ENCODE measurements at regions not wholly inside any gene's neighbourhood (a gene's known extent, or its start where the extent isn't known, plus 50 kb on each side); places are given as distances from the start of the nearest gene placed in this dataset.

DNA sequence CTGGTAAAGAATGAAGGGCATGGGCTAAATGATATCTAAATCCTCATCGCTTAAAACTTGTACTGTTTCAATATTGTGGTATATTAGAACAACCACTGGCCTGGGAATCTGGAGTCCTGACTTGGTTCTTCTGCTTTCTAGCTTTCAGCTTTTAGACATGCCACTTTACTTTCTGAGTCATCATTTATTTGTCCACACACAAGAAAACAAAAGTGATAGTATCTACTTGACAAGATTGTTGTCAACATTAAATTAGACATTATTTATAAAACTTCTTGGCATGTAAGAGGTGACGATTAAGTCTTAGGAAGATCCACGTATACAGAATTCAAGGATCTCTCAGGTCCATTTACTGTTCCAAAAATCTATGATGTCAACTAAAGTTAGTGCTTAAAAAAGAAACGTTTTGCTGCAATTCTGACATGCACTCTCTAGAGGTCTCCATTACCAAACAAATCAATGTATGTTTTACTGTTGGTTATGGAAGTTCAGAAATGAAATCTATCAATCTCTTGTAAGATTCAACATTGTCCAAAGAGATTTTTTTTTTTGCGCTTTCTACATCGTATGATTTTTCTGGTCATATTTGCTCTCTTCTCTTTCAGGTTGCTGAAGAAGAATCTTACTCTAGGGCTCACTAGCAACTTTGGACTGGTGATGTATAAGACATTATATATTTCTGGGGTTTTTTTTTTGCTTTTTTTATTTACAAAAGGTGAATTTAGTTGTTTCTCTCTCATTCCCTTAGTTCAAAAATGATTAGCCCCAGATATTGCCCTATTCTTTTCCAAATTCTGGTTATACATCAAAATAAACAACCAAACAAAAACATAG is 53.6 kb upstream of the DYNC1I1 start:
- no peak overlapping the region for H3K27ac ChIP-seq
- TF ChIP-seq ZFX (IDR thresholded peaks at IDR 0.05): no peak
- TF ChIP-seq, protein P1, sequence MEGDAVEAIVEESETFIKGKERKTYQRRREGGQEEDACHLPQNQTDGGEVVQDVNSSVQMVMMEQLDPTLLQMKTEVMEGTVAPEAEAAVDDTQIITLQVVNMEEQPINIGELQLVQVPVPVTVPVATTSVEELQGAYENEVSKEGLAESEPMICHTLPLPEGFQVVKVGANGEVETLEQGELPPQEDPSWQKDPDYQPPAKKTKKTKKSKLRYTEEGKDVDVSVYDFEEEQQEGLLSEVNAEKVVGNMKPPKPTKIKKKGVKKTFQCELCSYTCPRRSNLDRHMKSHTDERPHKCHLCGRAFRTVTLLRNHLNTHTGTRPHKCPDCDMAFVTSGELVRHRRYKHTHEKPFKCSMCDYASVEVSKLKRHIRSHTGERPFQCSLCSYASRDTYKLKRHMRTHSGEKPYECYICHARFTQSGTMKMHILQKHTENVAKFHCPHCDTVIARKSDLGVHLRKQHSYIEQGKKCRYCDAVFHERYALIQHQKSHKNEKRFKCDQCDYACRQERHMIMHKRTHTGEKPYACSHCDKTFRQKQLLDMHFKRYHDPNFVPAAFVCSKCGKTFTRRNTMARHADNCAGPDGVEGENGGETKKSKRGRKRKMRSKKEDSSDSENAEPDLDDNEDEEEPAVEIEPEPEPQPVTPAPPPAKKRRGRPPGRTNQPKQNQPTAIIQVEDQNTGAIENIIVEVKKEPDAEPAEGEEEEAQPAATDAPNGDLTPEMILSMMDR (conservative IDR thresholded peaks at IDR 0.05): peak; percentile 79

DNA sequence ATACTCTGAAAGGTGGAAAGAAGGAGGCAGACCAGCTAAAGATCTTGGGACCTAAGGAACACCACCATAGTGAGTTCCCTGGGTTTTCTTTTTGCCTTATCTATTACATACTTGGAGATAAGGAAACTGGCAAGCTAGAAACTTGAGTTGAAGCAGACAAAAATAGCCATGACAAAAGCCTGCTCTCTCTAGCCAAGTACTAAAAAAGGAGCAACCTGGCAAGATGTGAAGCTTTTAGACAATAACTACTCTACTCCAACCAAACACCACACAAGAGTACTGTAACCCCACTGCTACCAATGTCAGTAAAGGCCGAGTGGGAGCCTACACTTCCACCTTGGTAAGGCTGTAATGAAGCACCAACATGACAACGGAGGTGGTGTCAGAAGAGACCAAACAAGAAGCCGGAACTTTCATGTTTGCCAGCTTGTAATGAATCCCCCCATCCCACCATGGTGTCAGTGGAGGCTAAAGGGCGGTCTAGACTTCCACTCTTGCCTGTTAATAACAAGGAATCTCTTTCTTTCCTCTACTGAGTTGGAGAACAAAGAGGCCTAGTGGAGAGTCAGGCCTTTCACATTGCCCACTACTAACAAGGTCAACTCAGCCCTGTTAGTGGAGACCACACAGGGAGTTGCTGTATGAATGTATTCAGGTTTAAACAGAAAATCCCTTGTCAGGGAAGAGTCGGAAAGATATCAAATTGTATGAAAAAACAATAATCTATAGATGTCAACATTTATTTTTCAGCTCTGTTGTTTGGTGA is 55.8 kb upstream of the DYNC1I1 start:
- no peak overlapping the region for H3K27ac ChIP-seq
- TF ChIP-seq, protein P1 (conservative IDR thresholded peaks at IDR 0.05): no peak
- TF ChIP-seq ZFX (IDR thresholded peaks at IDR 0.05): no peak

DNA sequence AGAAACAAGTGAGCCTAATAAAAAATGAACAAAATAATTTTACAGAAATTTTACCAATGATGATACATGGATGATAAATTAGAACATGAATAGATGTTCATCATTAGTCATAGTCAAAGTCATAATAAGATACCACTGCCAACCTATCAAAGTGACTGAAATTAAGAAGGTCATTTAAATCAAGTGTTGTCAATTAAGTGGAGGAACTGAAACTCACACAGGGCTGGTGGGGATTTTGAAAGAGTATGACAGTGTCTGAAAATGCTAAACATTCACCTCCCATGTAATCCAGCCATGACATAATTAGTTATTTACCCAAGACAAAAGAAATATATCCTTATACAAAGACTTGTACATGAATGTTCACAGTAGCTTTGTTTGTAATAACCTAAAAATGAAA is 57.1 kb upstream of the DYNC1I1 start:
- H3K27ac ChIP-seq: no peak overlapping the region
- no peak for TF ChIP-seq ZFX (IDR thresholded peaks at IDR 0.05)
- TF ChIP-seq, protein P1 (conservative IDR thresholded peaks at IDR 0.05): no peak

DNA sequence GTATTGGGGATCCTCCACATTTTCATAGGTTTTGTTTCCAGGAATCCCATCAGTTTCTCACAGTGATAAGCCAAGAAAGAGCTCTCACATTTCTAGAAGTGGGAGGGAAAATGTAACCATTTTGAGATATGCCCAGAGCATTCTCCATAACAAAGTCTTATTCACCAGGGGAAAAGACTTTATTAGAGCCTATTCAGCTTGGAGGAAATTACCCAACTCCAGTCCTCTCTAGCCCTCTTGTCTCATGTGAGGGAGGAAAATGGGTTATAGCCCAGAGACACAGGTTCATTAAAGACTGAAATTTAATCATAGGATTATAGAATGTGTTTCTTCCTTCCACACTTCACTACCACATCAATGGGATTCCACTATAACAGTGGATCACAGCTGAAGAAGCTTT is 61.6 kb upstream of the DYNC1I1 start:
- TF ChIP-seq, protein P1 (conservative IDR thresholded peaks at IDR 0.05): no peak
- no peak for TF ChIP-seq ZFX (IDR thresholded peaks at IDR 0.05)
- no peak overlapping the region for H3K27ac ChIP-seq

- no peak overlapping the region for H3K27ac ChIP-seq
These were observed 71.4 kb upstream of the DYNC1I1 start for GRCh38 chr7:95700917-95701316.

GRCh38 chr7:95694334-95694733 is 78.0 kb upstream of the DYNC1I1 start:
- no peak overlapping the region for H3K27ac ChIP-seq
- TF ChIP-seq, protein P1 (conservative IDR thresholded peaks at IDR 0.05): peak; percentile 10
- no peak for TF ChIP-seq ZFX (IDR thresholded peaks at IDR 0.05)

More at GRCh38 chr7:95700917-95701316, 71.4 kb upstream of the DYNC1I1 start:
- no peak for TF ChIP-seq ZFX (IDR thresholded peaks at IDR 0.05)
- TF ChIP-seq, protein P1 (conservative IDR thresholded peaks at IDR 0.05): no peak

Data from C4-2B (cell line).